ENCODE measurements at regions not wholly inside any gene's neighbourhood (a gene's known extent, or its start where the extent isn't known, plus 50 kb on each side); places are given as distances from the start of the nearest gene placed in this dataset.

DNA sequence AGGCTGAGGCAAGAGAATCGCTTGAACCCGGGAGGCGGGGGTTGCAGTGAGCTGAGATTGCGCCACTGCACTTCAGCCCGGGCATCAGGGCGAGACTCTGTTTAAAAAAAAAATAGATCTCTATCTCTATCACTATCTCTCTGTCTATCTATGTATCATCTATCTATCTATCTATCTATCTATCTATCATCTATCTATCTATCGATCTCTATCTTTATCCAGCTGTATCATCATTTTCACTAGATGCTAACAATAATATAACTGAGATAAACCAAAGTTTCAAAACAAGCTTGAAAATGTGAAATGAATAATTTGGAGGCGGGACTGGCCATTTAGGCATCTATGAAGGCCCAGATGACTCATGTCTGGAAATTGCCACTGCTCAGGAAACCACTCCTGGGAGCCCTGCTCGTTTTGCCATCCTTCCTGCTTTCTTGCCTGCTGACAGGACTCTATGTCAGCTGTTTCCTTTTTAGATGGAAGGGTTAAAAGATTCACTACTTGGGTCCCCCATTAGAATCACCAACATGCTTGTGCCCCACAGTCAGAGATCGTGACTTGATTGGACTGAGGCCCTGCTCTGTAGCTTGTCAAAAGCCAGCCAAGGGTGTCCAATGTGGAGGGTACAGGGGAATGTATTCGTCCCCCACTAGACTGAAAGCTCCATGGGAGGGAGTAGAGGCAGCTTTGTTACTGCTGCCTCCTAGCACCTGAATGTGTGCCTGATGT is 61.7 kb downstream of the UTRN start:
- intact Hi-C loops (cut with micrococcal nuclease): loop anchor here (10.0 kb wide), 3 partner anchors 542 to 1502 kb away; partner anchors contain the start of gene FBXO30
- H3K4me1 Mint-ChIP-seq (ENCODE audit: low read depth): peaks cover 90% of the 10 kb centered on the region
- no peaks in the 10 kb centered on the region for H3K27me3 Mint-ChIP-seq (ENCODE audit: insufficient read depth)
- peak overlapping the region; percentile 88 for H3K27ac Mint-ChIP-seq
- peak overlapping the region; percentile 74 for H3K4me3 Mint-ChIP-seq
- DNase-seq (ENCODE audit: low spot score): no peak
- peaks cover 22% of the 10 kb centered on the region for H3K36me3 Mint-ChIP-seq (ENCODE audit: low read depth)
- peaks cover 5% of the 10 kb centered on the region for H3K9me3 Mint-ChIP-seq

DNA sequence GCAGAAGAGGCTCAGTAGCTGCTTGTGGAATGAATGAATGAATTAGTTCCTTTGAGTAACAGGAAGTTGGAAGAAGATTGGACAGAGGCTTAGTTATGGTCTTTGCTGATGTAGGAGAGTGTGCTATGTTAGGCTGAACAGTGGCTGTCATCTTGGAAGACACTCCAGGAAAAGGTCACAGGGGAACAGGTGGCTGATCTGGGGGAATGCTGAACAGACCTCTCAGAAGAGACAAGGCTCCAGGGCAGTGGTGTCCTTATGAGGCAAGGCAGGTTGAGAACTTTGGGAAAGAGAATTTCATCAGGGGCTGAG is 62.3 kb downstream of the UTRN start:
- Mint-ChIP-seq H3K4me1 (ENCODE audit: low read depth) (peaks cover 90% of the 10 kb centered on the region), H3K9me3 (peaks cover 5% of the 10 kb centered on the region), H3K27me3 (ENCODE audit: insufficient read depth) (no peaks in the 10 kb centered on the region), H3K4me3 (peak overlapping the region; percentile 74), H3K27ac (peak overlapping the region; percentile 88), H3K36me3 (ENCODE audit: low read depth) (peaks cover 22% of the 10 kb centered on the region)
- intact Hi-C loops (cut with micrococcal nuclease): loop anchor here (10.0 kb wide), 3 partner anchors 543 to 1503 kb away; partner anchors contain the start of gene FBXO30
- DNase-seq (ENCODE audit: low spot score): no peak

DNA sequence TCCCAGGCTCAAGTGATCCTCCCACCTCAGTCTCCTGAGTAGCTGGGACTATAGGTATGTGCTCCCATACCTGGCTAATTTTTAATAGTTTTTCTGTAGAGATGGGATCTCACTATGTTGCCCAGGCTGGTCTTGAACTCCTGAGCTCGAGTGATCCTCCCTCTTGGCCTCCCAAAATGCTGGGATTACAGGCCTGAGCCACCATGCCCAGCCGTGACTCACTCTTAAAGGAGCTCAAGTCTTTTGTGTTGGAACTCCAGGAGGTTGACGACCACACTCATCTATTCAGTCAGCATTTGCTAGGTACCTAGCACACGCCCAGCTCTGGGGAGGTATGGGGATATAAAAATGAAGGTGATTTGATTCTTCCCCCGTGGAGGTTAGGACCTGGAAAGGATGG is 62.8 kb downstream of the UTRN start:
- Mint-ChIP-seq H3K27me3 (ENCODE audit: insufficient read depth) (no peaks in the 10 kb centered on the region), H3K27ac (peak overlapping the region; percentile 88), H3K4me3 (no peak overlapping the region), H3K4me1 (ENCODE audit: low read depth) (peaks cover 91% of the 10 kb centered on the region), H3K36me3 (ENCODE audit: low read depth) (peaks cover 22% of the 10 kb centered on the region), H3K9me3 (peaks cover 5% of the 10 kb centered on the region)
- intact Hi-C loops (cut with micrococcal nuclease): loop anchor here (10.0 kb wide), 3 partner anchors 543 to 1503 kb away; partner anchors contain the start of gene FBXO30
- DNase-seq (ENCODE audit: low spot score): no peak

DNA sequence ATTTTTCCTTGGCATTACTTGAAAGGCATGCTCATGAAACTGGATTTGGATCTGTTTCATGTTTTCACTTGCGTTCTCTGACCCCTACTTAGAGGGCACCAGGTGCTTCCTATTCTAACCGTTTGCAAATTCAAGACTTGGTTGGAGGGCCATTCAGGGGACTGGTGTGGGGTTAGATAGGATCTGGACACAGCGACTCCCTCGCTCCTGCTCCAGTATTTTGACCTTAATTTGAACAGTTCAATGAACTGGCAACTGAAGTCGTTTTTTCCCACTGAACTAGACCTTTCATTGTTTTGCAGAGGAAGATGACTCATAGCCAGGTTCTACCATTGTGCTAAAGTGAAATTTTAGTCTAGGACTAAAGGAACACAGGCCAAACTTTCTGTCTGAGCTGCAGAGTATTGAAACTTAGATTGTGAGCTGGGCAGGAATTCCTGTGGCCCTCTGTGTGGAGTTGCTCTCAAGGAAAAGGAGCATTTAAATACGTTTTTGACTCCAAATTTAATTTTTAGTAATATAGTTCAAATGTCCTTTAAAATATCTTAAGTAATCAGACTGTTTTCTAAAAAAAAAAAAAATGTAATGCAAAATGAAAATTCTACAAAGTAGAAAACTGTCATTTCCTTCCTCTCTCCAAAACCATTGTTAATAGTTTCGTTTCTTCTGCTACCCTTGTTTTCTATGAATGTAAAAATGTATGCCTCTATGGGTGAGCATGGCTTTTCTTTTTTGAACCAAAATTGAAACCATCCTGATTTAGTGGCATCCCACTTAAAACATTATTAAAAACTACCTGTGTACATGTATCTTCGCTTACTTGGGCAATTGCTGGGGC is 64.8 kb downstream of the UTRN start:
- peaks cover 89% of the 10 kb centered on the region for H3K4me1 Mint-ChIP-seq (ENCODE audit: low read depth)
- DNase-seq (ENCODE audit: low spot score): no peak
- H3K4me3 Mint-ChIP-seq: peak overlapping the region; percentile 83
- H3K36me3 Mint-ChIP-seq (ENCODE audit: low read depth): peaks cover 22% of the 10 kb centered on the region
- peak overlapping the region; percentile 94 for H3K27ac Mint-ChIP-seq
- intact Hi-C loops (cut with micrococcal nuclease): loop anchor here (5.0 to 10.0 kb wide), 7 partner anchors 62 to 1505 kb away; partner anchors contain the start of gene FBXO30
- peaks cover 5% of the 10 kb centered on the region for H3K9me3 Mint-ChIP-seq
- H3K27me3 Mint-ChIP-seq (ENCODE audit: insufficient read depth): no peaks in the 10 kb centered on the region

DNA sequence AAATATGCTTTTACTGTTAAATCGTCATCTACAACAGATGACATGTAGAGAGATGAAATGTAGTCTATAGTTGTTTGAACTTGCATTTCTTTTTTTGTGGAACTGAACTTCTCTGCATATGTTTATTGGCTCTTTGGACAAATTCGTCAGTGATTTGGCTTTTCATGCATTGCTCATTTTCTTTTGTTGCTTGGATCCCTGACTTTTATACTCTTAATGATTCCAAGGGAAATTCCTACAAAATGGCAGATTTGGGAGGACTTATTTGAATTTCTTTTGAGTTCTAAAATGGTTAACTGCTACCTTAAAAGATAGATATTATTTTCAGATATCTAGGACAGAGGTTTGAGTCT is 65.4 kb downstream of the UTRN start:
- intact Hi-C loops (cut with micrococcal nuclease): loop anchor here (5.0 kb wide), 4 partner anchors 62 to 1408 kb away; no protein-coding TSS in a partner anchor
- peaks cover 86% of the 10 kb centered on the region for H3K4me1 Mint-ChIP-seq (ENCODE audit: low read depth)
- H3K9me3 Mint-ChIP-seq: peaks cover 5% of the 10 kb centered on the region
- DNase-seq (ENCODE audit: low spot score): no peak
- H3K4me3 Mint-ChIP-seq: peak overlapping the region; percentile 83
- no peaks in the 10 kb centered on the region for H3K27me3 Mint-ChIP-seq (ENCODE audit: insufficient read depth)
- peaks cover 23% of the 10 kb centered on the region for H3K36me3 Mint-ChIP-seq (ENCODE audit: low read depth)
- H3K27ac Mint-ChIP-seq: peak overlapping the region; percentile 94

DNA sequence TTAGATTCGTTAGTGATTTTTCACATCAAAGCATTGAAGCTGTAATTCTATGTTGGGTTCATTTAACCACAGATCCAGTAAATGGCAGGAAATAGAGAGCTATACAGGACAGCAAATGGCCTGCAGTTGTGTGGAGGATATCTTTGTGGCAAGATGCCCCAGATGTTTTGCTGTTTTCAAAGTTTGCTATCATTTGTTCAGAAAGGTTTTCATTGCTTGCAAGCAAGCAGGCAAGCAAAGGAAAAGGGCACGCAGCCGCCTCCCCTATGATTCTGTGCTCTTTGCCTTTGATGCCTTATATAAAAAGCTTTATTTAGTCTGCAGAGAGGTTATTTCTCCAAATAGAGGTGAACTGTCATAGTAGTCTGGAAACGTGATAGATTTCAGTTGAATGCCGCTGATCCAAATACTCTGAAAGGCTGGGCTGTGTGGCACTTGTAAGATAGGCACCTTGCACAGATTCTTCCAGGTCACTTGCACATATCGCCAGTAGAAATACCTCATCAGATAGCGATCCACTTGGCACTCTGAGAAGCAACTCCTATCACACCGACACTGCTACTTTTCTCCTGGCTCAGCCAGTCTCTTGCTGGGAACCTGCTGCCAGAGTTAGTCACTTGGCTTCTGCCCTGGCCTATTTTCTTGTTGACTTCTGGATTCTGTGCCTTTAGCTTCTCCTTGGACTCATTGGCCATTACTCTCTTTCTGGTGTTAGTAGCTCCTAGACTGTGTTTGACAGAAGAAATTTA is 66.4 kb downstream of the UTRN start:
- Mint-ChIP-seq H3K27me3 (ENCODE audit: insufficient read depth) (no peaks in the 10 kb centered on the region), H3K4me3 (peak overlapping the region; percentile 80), H3K36me3 (ENCODE audit: low read depth) (peaks cover 23% of the 10 kb centered on the region), H3K9me3 (peaks cover 5% of the 10 kb centered on the region), H3K4me1 (ENCODE audit: low read depth) (peaks cover 83% of the 10 kb centered on the region), H3K27ac (peak overlapping the region; percentile 91)
- DNase-seq (ENCODE audit: low spot score): no peak
- intact Hi-C loops (cut with micrococcal nuclease): loop anchor here (5.0 kb wide), 4 partner anchors 61 to 1409 kb away; no protein-coding TSS in a partner anchor

DNA sequence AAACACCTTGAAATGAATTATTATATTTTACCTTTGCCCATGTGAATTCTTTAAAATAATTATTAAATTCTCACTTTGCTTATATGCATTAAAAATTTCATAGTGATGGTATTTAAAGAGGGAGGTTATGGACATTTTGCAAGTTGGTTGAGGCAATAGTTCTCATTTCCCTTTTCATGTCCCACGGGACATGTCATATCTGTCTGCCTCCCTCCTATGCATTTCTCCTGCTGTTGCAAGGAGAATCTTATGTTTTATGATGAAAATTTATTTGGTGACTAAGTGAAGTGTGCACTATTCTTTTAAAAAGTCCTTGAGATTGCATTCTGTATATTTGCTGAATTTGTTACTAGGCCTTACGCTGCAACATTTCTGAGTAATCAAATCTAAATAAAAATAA is 67.2 kb downstream of the UTRN start:
- peaks cover 2% of the 10 kb centered on the region for H3K9me3 Mint-ChIP-seq
- H3K27me3 Mint-ChIP-seq (ENCODE audit: insufficient read depth): no peaks in the 10 kb centered on the region
- H3K27ac Mint-ChIP-seq: peak overlapping the region; percentile 15
- DNase-seq (ENCODE audit: low spot score): no peak
- no peak overlapping the region for H3K4me3 Mint-ChIP-seq
- peaks cover 17% of the 10 kb centered on the region for H3K36me3 Mint-ChIP-seq (ENCODE audit: low read depth)
- intact Hi-C loops (cut with micrococcal nuclease): loop anchor here (5.0 kb wide), 4 partner anchors 60 to 1410 kb away; no protein-coding TSS in a partner anchor
- H3K4me1 Mint-ChIP-seq (ENCODE audit: low read depth): peaks cover 79% of the 10 kb centered on the region

DNA sequence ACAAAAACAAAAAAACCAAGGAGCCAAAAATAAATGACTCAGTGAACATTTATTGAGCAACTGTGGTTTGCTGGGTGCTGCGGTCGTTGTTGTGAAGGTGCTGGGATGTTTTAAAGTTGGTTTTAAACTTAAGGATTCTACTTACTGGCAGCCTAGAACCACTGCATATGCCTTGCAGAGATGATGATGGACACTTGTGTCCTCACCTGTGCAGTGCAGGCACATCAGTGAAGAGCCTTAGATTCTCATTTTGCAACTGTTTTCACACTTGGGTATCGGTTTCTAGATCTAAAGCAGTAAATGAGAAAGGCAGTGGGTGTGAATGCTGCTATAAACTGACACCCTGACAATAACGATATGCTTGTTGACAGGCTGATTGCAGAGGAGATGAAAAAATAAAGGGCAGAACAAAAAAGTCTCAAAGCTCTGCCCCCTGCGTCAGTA is 68.8 kb downstream of the UTRN start:
- Mint-ChIP-seq H3K4me3 (peak overlapping the region; percentile 44), H3K27me3 (ENCODE audit: insufficient read depth) (no peaks in the 10 kb centered on the region)

DNA sequence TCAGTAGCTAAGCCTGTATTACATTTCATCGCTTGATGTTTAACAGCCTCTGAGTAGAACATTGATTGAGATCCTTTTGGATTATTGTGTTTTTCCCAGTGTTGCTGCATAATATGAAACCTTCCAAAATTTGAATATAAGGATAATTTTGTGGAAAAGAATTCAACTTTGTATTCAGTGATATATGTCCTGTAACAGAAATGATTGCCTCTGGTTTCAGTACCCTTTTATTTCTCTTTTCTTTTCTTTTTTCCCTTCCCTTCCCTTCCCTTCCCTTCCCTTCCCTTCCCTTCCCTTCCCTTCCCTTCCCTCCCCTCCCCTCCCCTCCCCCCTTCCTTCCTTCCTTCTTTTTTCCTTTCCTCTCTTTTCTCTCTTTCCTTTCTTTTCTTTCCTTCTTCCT is 74.6 kb downstream of the UTRN start:
- Mint-ChIP-seq H3K4me3 (no peak overlapping the region), H3K27ac (no peak overlapping the region), H3K27me3 (ENCODE audit: insufficient read depth) (no peaks in the 10 kb centered on the region), H3K4me1 (ENCODE audit: low read depth) (peaks cover 57% of the 10 kb centered on the region), H3K9me3 (no peaks in the 10 kb centered on the region), H3K36me3 (ENCODE audit: low read depth) (peaks cover 28% of the 10 kb centered on the region)
- intact Hi-C loops (cut with micrococcal nuclease): no loop called here
- DNase-seq (ENCODE audit: low spot score): no peak

More for the DNA sequence above, 68.8 kb downstream of the UTRN start:
- intact Hi-C loops (cut with micrococcal nuclease): loop anchor here (1.0 to 5.0 kb wide), 10 partner anchors 8 to 1412 kb away; partner anchors contain the start of gene UTRN
- H3K36me3 Mint-ChIP-seq (ENCODE audit: low read depth): peaks cover 13% of the 10 kb centered on the region
- peak overlapping the region; percentile 84 for H3K27ac Mint-ChIP-seq
- H3K9me3 Mint-ChIP-seq: no peaks in the 10 kb centered on the region
- DNase-seq (ENCODE audit: low spot score): no peak
- H3K4me1 Mint-ChIP-seq (ENCODE audit: low read depth): peaks cover 67% of the 10 kb centered on the region

DNA sequence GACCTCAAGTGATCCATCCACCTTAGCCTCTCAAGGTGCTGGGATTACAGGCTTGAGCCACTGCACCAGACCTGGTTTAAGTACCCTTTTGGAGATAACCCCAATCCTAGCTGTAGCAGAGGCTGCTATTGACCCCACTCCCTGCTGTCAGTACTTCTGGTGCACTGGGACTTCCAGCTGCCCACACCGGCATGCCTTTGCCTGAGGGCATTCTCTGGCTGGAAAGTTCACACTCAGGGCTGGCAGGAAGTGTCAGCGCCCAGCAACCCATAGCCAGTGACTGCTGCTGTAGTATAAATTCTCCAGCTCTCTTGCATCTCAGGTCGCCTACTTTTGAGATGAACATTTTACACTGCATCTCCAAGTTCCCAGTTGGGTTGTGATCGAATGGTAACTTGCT is 75.3 kb downstream of the UTRN start:
- no peak overlapping the region for H3K4me3 Mint-ChIP-seq
- H3K4me1 Mint-ChIP-seq (ENCODE audit: low read depth): peaks cover 58% of the 10 kb centered on the region
- H3K27ac Mint-ChIP-seq: no peak overlapping the region
- no peaks in the 10 kb centered on the region for H3K27me3 Mint-ChIP-seq (ENCODE audit: insufficient read depth)
- H3K9me3 Mint-ChIP-seq: no peaks in the 10 kb centered on the region
- no peak for DNase-seq (ENCODE audit: low spot score)
- H3K36me3 Mint-ChIP-seq (ENCODE audit: low read depth): peaks cover 27% of the 10 kb centered on the region
- intact Hi-C loops (cut with micrococcal nuclease): no loop called here

DNA sequence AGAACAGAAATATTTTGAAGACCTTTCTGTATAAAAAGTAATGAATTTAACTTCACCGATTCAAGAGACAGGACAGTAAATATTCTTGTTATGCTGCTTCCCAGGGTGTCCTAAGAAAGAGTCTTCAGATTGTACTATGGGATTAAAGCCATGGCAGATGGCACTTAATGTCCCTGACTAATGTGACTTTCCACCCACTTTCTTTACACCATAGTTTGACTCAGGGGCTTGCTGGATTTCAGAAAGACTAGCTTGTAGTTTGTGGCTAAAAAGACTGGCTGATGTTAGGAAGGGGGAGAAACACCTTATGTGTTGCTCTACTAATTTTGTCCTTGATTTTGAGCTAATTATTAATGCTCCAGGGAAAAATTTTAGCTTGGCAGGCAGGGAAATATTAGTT is 75.9 kb downstream of the UTRN start:
- no peak overlapping the region for H3K4me3 Mint-ChIP-seq
- peak overlapping the region; percentile 57 for H3K27ac Mint-ChIP-seq
- H3K27me3 Mint-ChIP-seq (ENCODE audit: insufficient read depth): no peaks in the 10 kb centered on the region
- intact Hi-C loops (cut with micrococcal nuclease): no loop called here
- peaks cover 59% of the 10 kb centered on the region for H3K4me1 Mint-ChIP-seq (ENCODE audit: low read depth)
- no peak for DNase-seq (ENCODE audit: low spot score)
- peaks cover 28% of the 10 kb centered on the region for H3K36me3 Mint-ChIP-seq (ENCODE audit: low read depth)
- H3K9me3 Mint-ChIP-seq: no peaks in the 10 kb centered on the region

Data from activated T-helper 1 cell treated with anti-CD3 and anti-CD28 coated beads, Interleukin-12 subunit alpha, Interleukin-12 subunit beta, Interleukin-2, Interleukin-4 antibody, amounts not matched to agents 30 ng/mL and 10 ng/mL and 1 ng/mL, durations not matched to agents 14 hours and 24 hours and 36 hours (primary cell).